ENCODE measurements at regions not wholly inside any gene's neighbourhood (a gene's known extent, or its start where the extent isn't known, plus 50 kb on each side); places are given as distances from the start of the nearest gene placed in this dataset.
"Not testable (repeated sequence)": the region's sequence is repeated elsewhere in the genome, so short reads cannot be mapped to it uniquely, and the experiment has no call there.

- DNase-seq: no peak
Measured at GRCh38 chr3:117822416-117822815, 1112.8 kb downstream of the TUSC7 start.

- no peak for DNase-seq
Measured at GRCh38 chr3:117836296-117836695, 1126.7 kb downstream of the TUSC7 start.

- no peak for DNase-seq
Measured at GRCh38 chr3:117837391-117837790, 1127.8 kb downstream of the TUSC7 start.

GRCh38 chr3:117842086-117842485 lies 1132.5 kb downstream of the TUSC7 start:
- DNase-seq: no peak

- DNase-seq: no peak
Measured at GRCh38 chr3:117843356-117843755, 1133.8 kb downstream of the TUSC7 start.

- DNase-seq: no peak
Measured at GRCh38 chr3:117844676-117845075, 1135.1 kb downstream of the TUSC7 start.

GRCh38 chr3:117846238-117846637 lies 1136.7 kb downstream of the TUSC7 start:
- DNase-seq: no peak

- DNase-seq: no peak
Measured at GRCh38 chr3:117848606-117849005, 1139.0 kb downstream of the TUSC7 start.

GRCh38 chr3:117853923-117854668 lies 1144.5 kb downstream of the TUSC7 start:
- DNase-seq: no peak

GRCh38 chr3:117856354-117856753 lies 1146.8 kb downstream of the TUSC7 start:
- no peak for DNase-seq

GRCh38 chr3:117863146-117863545 lies 1153.6 kb downstream of the TUSC7 start:
- DNase-seq: no peak

- DNase-seq: no peak
Measured at GRCh38 chr3:117865338-117865737, 1155.8 kb downstream of the TUSC7 start.

GRCh38 chr3:117868766-117869165 lies 1159.2 kb downstream of the TUSC7 start:
- no peak for DNase-seq

GRCh38 chr3:117871934-117872333 lies 1162.4 kb downstream of the TUSC7 start:
- no peak for DNase-seq

- not testable (repeated sequence) for DNase-seq
Measured at GRCh38 chr3:117872594-117873248, 1161.9 kb downstream of the IGSF11 start.

GRCh38 chr3:117873249-117873600 lies 1161.4 kb downstream of the IGSF11 start:
- DNase-seq: no peak

- DNase-seq: no peak
Measured at GRCh38 chr3:117874028-117874690, 1160.5 kb downstream of the IGSF11 start.

GRCh38 chr3:117874904-117875874 lies 1159.5 kb downstream of the IGSF11 start:
- no peak for DNase-seq

- DNase-seq: no peak
Measured at GRCh38 chr3:117875887-117876286, 1158.8 kb downstream of the IGSF11 start.

GRCh38 chr3:117880638-117881037 lies 1154.0 kb downstream of the IGSF11 start:
- no peak for DNase-seq

- DNase-seq: no peak
Measured at GRCh38 chr3:117881210-117881609, 1153.4 kb downstream of the IGSF11 start.

GRCh38 chr3:117885011-117885441 lies 1149.6 kb downstream of the IGSF11 start:
- no peak for DNase-seq

Data from muscle of arm (tissue), 1 donor.